ENCODE measurements at regions not wholly inside any gene's neighbourhood (a gene's known extent, or its start where the extent isn't known, plus 50 kb on each side); places are given as distances from the start of the nearest gene placed in this dataset.

- H3K9me3 ChIP-seq (replicated peaks; ENCODE audit: control insufficient read depth, insufficient read depth, low read length): no peaks in the 10 kb centered on the region
- TF ChIP-seq ZSCAN29 (IDR thresholded peaks at IDR 0.05): no peak
- TF ChIP-seq ZNF217 (IDR thresholded peaks at IDR 0.05): 0 out of 2 replicates have a peak, but pooled peaks have one; percentile 48
- no peak for TF ChIP-seq NRF1 (conservative IDR thresholded peaks at IDR 0.05; ENCODE audit: low read depth, low read length)
- TF ChIP-seq EGR1 (IDR thresholded peaks at IDR 0.05; ENCODE audit: borderline replicate concordance in 1 of 2, low read depth in 2 of 2, low read length in 2 of 2): no peak
- no peak for TF ChIP-seq MTA3 (IDR thresholded peaks at IDR 0.05; ENCODE audit: borderline replicate concordance, low read length)
- peak; percentile 82 for TF ChIP-seq MEF2B (IDR thresholded peaks at IDR 0.05; ENCODE audit: partially characterized antibody, poor library complexity, severe bottlenecking)
- no peak for TF ChIP-seq CTCF (IDR thresholded peaks at IDR 0.05 in 2 of 3, conservative IDR thresholded peaks at IDR 0.05 in 1 of 3; ENCODE audit: control insufficient read depth in 2 of 3, extremely low read depth in 1 of 3, insufficient read depth in 1 of 3, low read depth in 3 of 3, low read length in 3 of 3)
- TF ChIP-seq PAX8 (IDR thresholded peaks at IDR 0.05): no peak
- TF ChIP-seq, protein P1, sequence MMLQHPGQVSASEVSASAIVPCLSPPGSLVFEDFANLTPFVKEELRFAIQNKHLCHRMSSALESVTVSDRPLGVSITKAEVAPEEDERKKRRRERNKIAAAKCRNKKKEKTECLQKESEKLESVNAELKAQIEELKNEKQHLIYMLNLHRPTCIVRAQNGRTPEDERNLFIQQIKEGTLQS (IDR thresholded peaks at IDR 0.05; ENCODE audit: borderline replicate concordance, extremely low read depth, low read depth, low read length): no peak
- no peak for TF ChIP-seq RAD21 (IDR thresholded peaks at IDR 0.05; ENCODE audit: insufficient read depth, low read depth, low read length)
- TF ChIP-seq FOXM1 (IDR thresholded peaks at IDR 0.05; ENCODE audit: low read depth, low read length): no peak
- TF ChIP-seq ZNF687 (IDR thresholded peaks at IDR 0.05): no peak
- no peak for TF ChIP-seq NFIC (IDR thresholded peaks at IDR 0.05; ENCODE audit: low read depth, low read length)
- TF ChIP-seq EP300 (IDR thresholded peaks at IDR 0.05; ENCODE audit: borderline replicate concordance in 1 of 2, control insufficient read depth in 1 of 2, low read depth in 2 of 2, low read length in 2 of 2): peak; percentile 40 to 52; a peak in 2 of 4 replicates
- TF ChIP-seq FOXK2 (IDR thresholded peaks at IDR 0.05): no peak
- TF ChIP-seq PAX5 (IDR thresholded peaks at IDR 0.05; ENCODE audit: borderline replicate concordance, low read depth, low read length): no peak
- no peak for TF ChIP-seq TAF1 (IDR thresholded peaks at IDR 0.05; ENCODE audit: borderline replicate concordance, low read depth, low read length)
- no peak for TF ChIP-seq STAT1 (conservative IDR thresholded peaks at IDR 0.05)
- no peak for TF ChIP-seq NR2C2 (IDR thresholded peaks at IDR 0.05; ENCODE audit: borderline replicate concordance, control insufficient read depth, insufficient read length, low read depth)
These were observed 480.9 kb downstream of the ZIC1 start for GRCh38 chr3:147890114-147890513.

More at GRCh38 chr3:147890114-147890513, 480.9 kb downstream of the ZIC1 start:
- ChIA-PET POLR2A (interaction anchor here (0.7 to 0.8 kb wide), 2 partner anchors 9 to 14 kb away, joined by 3 read pairs; no protein-coding TSS in a partner anchor), CTCF (interaction anchor here (0.7 to 0.8 kb wide), 3 partner anchors 20 to 27 kb away, joined by 3 to 4 read pairs (median 3); no protein-coding TSS in a partner anchor), SMC1A (ENCODE audit: uncharacterized antibody, unreplicated experiment) (interaction anchor here (0.7 to 6.2 kb wide), 21 partner anchors 10 to 237 kb away, joined by 3 to 45 read pairs (median 4); no protein-coding TSS in a partner anchor), RAD21 (ENCODE audit: unreplicated experiment) (interaction anchor here (0.7 to 1.7 kb wide), 24 partner anchors 9 to 430 kb away, joined by 3 to 32 read pairs (median 4); no protein-coding TSS in a partner anchor)
- no peaks in the 10 kb centered on the region for H4K20me1 ChIP-seq (ENCODE audit: control insufficient read depth, insufficient read depth)
- H3K27me3 ChIP-seq (replicated peaks in 1 of 2; ENCODE audit: control insufficient read depth in 2 of 2, insufficient read depth in 2 of 2, low read length in 1 of 2): no peaks in the 10 kb centered on the region
- H3K4me3 ChIP-seq: no peak overlapping the region
- H3K4me2 ChIP-seq (ENCODE audit: control insufficient read depth, insufficient read depth): no peak overlapping the region
- no peaks in the 10 kb centered on the region for H3K36me3 ChIP-seq (ENCODE audit: control insufficient read depth in 2 of 2, insufficient read depth in 2 of 2, low read length in 1 of 2)
- H3K9ac ChIP-seq (ENCODE audit: control insufficient read depth, insufficient read depth, low read length): no peak overlapping the region
- H2AFZ ChIP-seq (ENCODE audit: control insufficient read depth, low read depth, low read length): no peak overlapping the region
- FAIRE-seq (no peak), ATAC-seq (peak; percentile 94), DNase-seq (ENCODE audit: low read depth, low spot score) (peak; percentile 33)
- H3K4me1 ChIP-seq (ENCODE audit: control insufficient read depth, insufficient read depth, low read length): no peaks in the 10 kb centered on the region
- no peak overlapping the region for H3K27ac ChIP-seq (ENCODE audit: control insufficient read depth, insufficient read depth)
- BruUV-seq (replicated peaks): no TSS peak
- in situ Hi-C loops (cut with MboI) (no loop called here), intact Hi-C loops (cut with micrococcal nuclease; ENCODE audit: unreplicated experiment) (no loop called here)
- no peaks in the 10 kb centered on the region for H3K79me2 ChIP-seq (ENCODE audit: control insufficient read depth, insufficient read depth, low read length)
